ENCODE measurements at regions not wholly inside any gene's neighbourhood (a gene's known extent, or its start where the extent isn't known, plus 50 kb on each side); places are given as distances from the start of the nearest gene placed in this dataset.

DNA sequence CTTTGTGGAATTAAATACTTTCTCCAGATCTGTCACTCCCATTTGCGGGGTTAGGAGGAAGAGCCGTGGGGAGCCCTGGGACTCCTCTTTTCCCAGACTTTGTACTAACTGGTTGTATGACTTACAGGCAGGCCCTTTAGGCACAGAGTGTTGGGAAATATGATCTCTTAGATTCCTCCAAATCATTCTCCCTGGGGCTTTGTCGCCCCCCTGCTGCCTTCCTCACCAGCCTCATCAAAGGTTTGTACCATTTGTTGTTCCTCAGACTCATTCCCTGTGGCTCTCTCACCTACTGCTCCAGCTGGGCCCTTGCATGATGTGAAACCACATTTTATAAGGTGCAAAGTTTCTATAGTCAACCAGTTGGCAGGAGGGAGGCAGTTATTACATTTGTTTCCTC, 56.4 kb downstream of the CRYGS start:
- POLR2A ChIA-PET = no interaction called here
- no peaks in the 10 kb centered on the region for H3K27me3 Mint-ChIP-seq
- no peak for DNase-seq
- CTCF ChIA-PET = no interaction called here
- no peaks in the 10 kb centered on the region for H3K9me3 Mint-ChIP-seq
- no peaks in the 10 kb centered on the region for H3K36me3 Mint-ChIP-seq (ENCODE audit: low read depth)
- no peaks in the 10 kb centered on the region for H3K4me1 Mint-ChIP-seq
- H3K4me3 Mint-ChIP-seq = no peak overlapping the region
- no peak overlapping the region for H3K27ac Mint-ChIP-seq

DNA sequence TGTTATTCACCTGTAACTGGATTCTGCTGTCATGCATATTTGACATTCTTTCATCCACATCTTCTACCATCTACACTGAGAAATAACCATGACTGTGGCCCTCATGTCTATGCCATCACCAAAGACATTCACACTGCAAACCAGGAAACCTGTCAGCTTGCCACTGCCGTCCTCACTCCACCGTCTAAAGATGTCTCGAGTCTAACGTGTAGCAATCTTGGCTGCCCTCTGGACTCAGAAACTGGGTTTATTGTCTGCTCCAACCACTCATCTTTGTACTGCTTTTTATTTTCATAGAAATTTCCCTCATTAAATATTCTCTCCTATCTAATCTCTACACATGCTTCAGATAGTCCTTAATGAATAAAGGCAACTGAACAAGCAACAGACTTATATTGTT, 57.1 kb downstream of the CRYGS start:
- no peaks in the 10 kb centered on the region for H3K4me1 Mint-ChIP-seq
- POLR2A ChIA-PET = no interaction called here
- no peak overlapping the region for H3K4me3 Mint-ChIP-seq
- H3K27ac Mint-ChIP-seq = no peak overlapping the region
- H3K27me3 Mint-ChIP-seq = peaks cover 3% of the 10 kb centered on the region
- H3K36me3 Mint-ChIP-seq (ENCODE audit: low read depth) = no peaks in the 10 kb centered on the region
- no peaks in the 10 kb centered on the region for H3K9me3 Mint-ChIP-seq
- CTCF ChIA-PET = no interaction called here
- no peak for DNase-seq

DNA sequence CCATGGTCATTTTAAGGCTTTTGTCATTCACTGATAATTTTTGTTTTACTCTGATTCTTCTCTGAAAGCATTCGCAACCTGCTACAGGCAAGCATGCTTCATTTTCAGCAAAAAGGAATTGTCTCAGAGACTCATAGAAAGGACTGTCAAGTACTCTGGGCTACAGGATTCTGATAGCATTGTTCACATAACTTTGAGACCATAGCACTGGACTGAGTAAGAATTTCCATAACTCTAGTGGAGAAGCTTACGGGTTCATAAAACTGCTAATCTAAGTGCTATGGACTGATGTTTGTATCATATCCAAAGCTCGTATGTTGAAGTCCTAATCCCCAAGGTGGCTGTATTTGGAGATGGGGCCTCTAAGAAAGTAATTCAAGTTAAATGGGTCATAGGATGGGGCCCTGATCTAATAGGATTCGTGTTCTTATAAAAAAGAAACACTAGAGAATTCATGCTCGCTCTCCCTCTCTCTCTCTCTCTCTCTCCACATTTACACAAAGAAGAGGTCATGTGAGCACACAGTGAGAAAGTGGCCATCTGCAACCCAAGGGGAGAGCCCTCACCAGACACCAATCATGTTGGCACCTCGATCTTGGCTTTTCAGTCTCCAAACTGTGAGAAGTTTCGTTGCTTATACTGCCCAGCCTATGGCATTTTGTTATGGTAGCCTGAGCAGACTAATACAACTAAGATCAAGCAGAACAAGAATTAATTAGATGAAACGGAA, 60.4 kb downstream of the CRYGS start:
- ChIA-PET CTCF (no interaction called here), POLR2A (no interaction called here)
- Mint-ChIP-seq H3K27me3 (peaks cover 3% of the 10 kb centered on the region), H3K9me3 (no peaks in the 10 kb centered on the region), H3K36me3 (ENCODE audit: low read depth) (no peaks in the 10 kb centered on the region), H3K4me3 (no peak overlapping the region), H3K27ac (no peak overlapping the region), H3K4me1 (peaks cover 2% of the 10 kb centered on the region)
- no peak for DNase-seq

DNA sequence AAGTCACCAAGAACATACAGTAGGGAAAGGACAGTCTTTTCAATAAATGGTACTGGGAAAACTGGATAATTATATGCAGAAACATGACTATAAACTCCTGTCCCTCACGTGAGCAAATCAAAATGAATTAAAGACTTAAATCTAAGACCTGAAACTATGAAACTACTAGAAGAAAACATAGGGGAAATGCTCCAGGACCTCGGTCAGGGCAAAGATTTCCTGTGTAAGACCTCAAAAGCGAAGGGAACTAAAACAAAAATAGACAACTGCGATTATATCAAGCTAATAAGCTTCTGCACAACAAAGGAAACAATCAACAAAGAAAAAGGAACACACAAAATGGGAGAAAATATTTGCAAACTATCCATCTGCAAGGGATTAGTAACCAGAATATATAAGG, 62.7 kb downstream of the CRYGS start:
- Mint-ChIP-seq H3K9me3 (no peaks in the 10 kb centered on the region), H3K27me3 (peaks cover 3% of the 10 kb centered on the region), H3K4me3 (no peak overlapping the region), H3K36me3 (ENCODE audit: low read depth) (no peaks in the 10 kb centered on the region), H3K4me1 (peaks cover 2% of the 10 kb centered on the region), H3K27ac (no peak overlapping the region)
- ChIA-PET CTCF (interaction anchor here (0.6 kb wide), 1 partner anchor 602 kb away, joined by 3 read pairs; no protein-coding TSS in a partner anchor), POLR2A (no interaction called here)
- DNase-seq = no peak

DNA sequence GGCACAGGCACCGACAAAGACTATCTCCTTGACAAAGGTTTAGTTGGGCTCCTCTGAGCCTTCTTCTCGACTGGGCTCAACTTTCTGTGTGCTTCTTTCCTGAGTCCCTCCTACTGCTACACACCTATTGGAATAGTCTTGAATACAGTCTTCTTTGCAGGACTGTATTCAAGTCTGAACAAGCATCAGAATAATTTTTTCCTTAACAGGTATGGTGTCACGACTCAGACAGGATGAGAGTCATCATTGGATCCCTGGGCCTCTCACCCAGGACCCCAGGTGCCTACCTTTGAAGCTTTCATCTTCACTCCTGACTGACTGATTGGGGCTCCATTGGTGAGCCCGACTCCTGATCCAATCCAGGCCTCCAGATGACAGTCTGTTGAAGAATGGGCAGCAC, 66.3 kb downstream of the CRYGS start:
- ChIA-PET CTCF (no interaction called here), POLR2A (no interaction called here)
- Mint-ChIP-seq H3K36me3 (ENCODE audit: low read depth) (no peaks in the 10 kb centered on the region), H3K4me1 (peaks cover 5% of the 10 kb centered on the region), H3K4me3 (no peak overlapping the region), H3K27ac (no peak overlapping the region), H3K27me3 (peaks cover 3% of the 10 kb centered on the region), H3K9me3 (no peaks in the 10 kb centered on the region)
- DNase-seq = no peak

DNA sequence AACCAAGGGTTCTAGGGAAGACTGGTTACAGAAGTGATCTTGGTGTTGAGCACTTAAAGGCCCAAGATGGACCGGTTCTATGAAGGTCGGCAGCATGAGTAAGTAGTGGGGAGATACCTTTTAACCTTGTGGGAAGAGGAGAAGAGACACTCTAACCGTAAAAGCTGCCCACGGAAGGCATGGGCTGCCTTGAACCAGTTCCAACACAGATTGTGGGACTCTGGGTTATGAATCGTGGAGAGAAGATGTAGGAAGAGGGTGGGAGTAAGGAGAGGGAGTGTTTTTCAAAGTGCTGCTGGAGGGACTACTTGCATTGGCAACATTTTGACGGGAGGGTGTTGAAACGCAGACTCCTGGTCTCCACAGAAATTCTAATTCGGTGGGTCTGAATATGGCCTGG, 67.1 kb downstream of the CRYGS start:
- DNase-seq = no peak
- Mint-ChIP-seq H3K9me3 (no peaks in the 10 kb centered on the region), H3K4me1 (peaks cover 5% of the 10 kb centered on the region), H3K27ac (no peak overlapping the region), H3K27me3 (no peaks in the 10 kb centered on the region), H3K36me3 (ENCODE audit: low read depth) (no peaks in the 10 kb centered on the region), H3K4me3 (no peak overlapping the region)
- ChIA-PET POLR2A (no interaction called here), CTCF (interaction anchor here (0.9 kb wide), 1 partner anchor 63 kb away, joined by 4 read pairs; no protein-coding TSS in a partner anchor)

DNA sequence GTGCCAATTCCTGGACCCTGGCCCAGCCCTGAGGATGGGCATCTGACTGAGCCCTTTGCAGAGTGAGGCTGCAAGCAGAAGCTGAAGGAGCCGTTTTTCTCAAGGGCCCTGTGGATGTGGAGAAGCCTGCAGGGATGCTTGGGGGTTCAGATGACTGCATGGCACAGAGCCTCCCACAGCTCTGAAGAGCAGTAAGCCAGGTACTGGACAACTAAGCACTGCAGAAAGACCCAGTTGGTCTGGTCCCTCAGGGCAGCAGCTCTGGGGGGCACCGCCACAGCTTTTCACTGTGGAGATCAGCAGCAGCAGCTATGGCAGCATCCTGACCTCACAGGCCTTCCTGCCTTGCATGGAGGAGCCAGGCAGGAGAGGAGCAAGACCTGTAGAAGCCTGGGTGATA, 67.6 kb downstream of the CRYGS start:
- ChIA-PET CTCF (interaction anchor here (0.9 kb wide), 1 partner anchor 64 kb away, joined by 4 read pairs; no protein-coding TSS in a partner anchor), POLR2A (no interaction called here)
- H3K36me3 Mint-ChIP-seq (ENCODE audit: low read depth) = no peaks in the 10 kb centered on the region
- no peak overlapping the region for H3K27ac Mint-ChIP-seq
- no peak for DNase-seq
- peaks cover 3% of the 10 kb centered on the region for H3K4me1 Mint-ChIP-seq
- H3K9me3 Mint-ChIP-seq = no peaks in the 10 kb centered on the region
- H3K27me3 Mint-ChIP-seq = no peaks in the 10 kb centered on the region
- no peak overlapping the region for H3K4me3 Mint-ChIP-seq

DNA sequence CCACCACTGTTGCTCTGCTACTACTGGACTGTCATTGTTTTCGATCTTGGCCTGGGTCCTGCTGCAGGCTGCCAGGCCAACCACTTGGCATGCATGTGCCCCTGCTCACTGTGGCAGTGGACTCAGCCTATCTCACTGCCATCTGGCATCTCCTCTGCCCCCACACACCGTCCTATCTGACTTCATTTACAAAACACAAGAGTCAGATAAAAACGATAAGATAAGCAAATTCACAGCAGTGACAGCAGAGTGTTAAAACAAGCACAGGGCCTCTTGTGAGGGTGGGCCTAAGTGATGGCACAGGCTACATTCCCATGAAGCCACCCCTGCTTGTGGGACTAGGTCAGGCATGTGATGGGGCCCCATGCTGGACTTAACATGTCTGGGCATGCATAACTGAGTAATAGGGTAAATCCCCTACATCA, 68.1 kb downstream of the CRYGS start:
- no peak overlapping the region for H3K4me3 Mint-ChIP-seq
- H3K36me3 Mint-ChIP-seq (ENCODE audit: low read depth) = no peaks in the 10 kb centered on the region
- peaks cover 2% of the 10 kb centered on the region for H3K4me1 Mint-ChIP-seq
- H3K9me3 Mint-ChIP-seq = no peaks in the 10 kb centered on the region
- H3K27ac Mint-ChIP-seq = no peak overlapping the region
- ChIA-PET CTCF (interaction anchor here (0.9 kb wide), 1 partner anchor 64 kb away, joined by 4 read pairs; no protein-coding TSS in a partner anchor), POLR2A (no interaction called here)
- no peaks in the 10 kb centered on the region for H3K27me3 Mint-ChIP-seq
- no peak for DNase-seq

DNA sequence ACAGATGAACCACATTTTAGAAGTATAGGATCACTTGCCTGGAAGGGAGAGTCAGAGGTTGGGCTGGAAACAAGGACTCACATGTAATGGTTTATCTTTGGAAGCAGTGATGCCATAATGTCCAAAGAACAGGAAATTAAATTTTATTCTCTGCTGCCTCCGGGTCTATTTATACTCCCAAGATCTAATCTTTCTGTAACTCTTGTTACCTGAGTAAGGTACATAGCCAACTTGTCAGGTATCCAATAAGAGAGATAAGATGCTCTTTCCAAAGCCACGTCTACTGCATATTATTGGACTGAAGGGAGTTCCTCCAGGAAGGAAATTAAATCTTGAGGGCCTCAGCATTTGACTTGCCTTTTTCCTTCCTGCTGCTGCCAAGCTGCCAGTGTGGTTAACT, 71.0 kb downstream of the CRYGS start:
- Mint-ChIP-seq H3K27ac (no peak overlapping the region), H3K4me3 (no peak overlapping the region), H3K36me3 (ENCODE audit: low read depth) (no peaks in the 10 kb centered on the region), H3K4me1 (peaks cover 2% of the 10 kb centered on the region), H3K9me3 (no peaks in the 10 kb centered on the region), H3K27me3 (no peaks in the 10 kb centered on the region)
- POLR2A ChIA-PET = no interaction called here
- DNase-seq = no peak
- CTCF ChIA-PET = no interaction called here

DNA sequence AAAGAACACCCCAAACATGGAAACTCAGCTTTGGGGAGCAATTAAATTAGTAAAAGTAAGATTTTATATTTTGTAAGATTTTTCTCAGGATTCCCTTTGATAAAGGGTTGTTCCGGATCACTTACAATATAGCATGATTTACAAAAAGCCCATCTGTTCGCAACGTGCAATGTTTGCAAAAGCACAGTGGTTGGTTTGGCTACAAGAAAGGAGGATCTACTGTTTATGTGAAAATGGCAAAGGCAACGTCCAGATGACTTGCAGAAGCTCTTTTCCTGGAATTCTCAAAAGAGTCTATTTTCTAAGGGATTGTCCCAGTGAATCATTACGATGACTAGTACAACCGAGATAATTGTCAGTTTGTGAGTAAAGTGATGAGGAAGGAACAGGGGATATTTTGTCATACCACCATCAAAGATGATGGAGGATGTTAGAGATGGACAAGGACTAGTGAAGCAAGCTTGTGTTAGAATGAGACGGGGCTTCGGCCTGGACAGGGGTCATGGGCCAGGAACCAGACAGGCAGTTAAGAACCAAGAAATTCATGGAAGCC, 71.6 kb downstream of the CRYGS start:
- Mint-ChIP-seq H3K4me3 (no peak overlapping the region), H3K27ac (no peak overlapping the region)
- CTCF ChIA-PET = interaction anchor here (1.3 kb wide), 1 partner anchor 68 kb away, joined by 3 read pairs; no protein-coding TSS in a partner anchor

DNA sequence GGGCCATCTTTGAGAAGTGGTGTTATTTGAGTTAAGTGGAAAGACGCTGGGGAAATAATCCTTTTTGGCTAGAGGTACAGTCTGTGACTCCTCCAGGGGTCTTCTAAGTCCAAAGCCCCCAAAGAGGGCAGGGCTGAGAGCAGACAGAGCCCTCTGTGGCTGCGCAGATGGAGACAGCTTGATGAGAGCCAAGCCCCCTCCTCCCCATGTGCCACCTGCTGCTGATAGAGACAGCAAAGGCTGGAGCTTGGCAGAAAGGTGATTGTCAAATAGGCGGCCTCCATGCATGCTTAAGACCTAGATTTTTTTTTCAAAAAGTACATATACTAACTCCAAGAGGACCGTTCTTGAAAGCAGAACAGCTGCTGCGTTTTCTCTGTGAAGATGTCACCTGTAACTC, 72.4 kb downstream of the CRYGS start:
- Mint-ChIP-seq H3K9me3 (no peaks in the 10 kb centered on the region), H3K4me3 (no peak overlapping the region), H3K4me1 (peaks cover 2% of the 10 kb centered on the region), H3K27ac (no peak overlapping the region), H3K36me3 (ENCODE audit: low read depth) (no peaks in the 10 kb centered on the region), H3K27me3 (no peaks in the 10 kb centered on the region)
- POLR2A ChIA-PET = no interaction called here
- CTCF ChIA-PET = interaction anchor here (1.2 to 1.3 kb wide), 2 partner anchors 69 to 146 kb away, joined by 3 read pairs; no protein-coding TSS in a partner anchor
- DNase-seq = no peak

More for the DNA sequence above, 71.6 kb downstream of the CRYGS start:
- no peak for DNase-seq
- Mint-ChIP-seq H3K4me1 (peaks cover 2% of the 10 kb centered on the region), H3K9me3 (no peaks in the 10 kb centered on the region), H3K27me3 (no peaks in the 10 kb centered on the region), H3K36me3 (ENCODE audit: low read depth) (no peaks in the 10 kb centered on the region)
- POLR2A ChIA-PET = no interaction called here

DNA sequence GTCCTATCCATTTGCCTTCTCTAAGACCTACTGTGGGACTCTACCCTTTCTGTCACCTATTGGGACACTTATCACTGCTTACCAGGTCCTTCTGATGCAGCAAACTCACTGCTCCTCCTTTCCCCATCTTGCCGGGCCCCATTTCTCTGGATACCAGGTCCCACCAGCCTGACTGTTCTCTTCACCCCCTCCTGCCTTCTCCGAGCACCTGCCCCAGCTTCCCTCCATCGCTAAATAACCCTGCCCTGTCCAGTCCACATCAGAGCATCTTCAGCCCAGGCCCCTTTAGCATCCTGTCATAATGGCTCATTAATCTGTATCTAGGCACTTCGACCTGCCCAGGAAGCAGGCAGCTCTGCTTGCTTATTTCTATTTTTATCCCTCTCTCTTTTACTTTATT, 74.7 kb downstream of the CRYGS start:
- POLR2A ChIA-PET = no interaction called here
- no peak for DNase-seq
- Mint-ChIP-seq H3K27me3 (no peaks in the 10 kb centered on the region), H3K4me1 (no peaks in the 10 kb centered on the region), H3K36me3 (ENCODE audit: low read depth) (no peaks in the 10 kb centered on the region), H3K9me3 (no peaks in the 10 kb centered on the region), H3K4me3 (no peak overlapping the region), H3K27ac (no peak overlapping the region)
- CTCF ChIA-PET = no interaction called here

DNA sequence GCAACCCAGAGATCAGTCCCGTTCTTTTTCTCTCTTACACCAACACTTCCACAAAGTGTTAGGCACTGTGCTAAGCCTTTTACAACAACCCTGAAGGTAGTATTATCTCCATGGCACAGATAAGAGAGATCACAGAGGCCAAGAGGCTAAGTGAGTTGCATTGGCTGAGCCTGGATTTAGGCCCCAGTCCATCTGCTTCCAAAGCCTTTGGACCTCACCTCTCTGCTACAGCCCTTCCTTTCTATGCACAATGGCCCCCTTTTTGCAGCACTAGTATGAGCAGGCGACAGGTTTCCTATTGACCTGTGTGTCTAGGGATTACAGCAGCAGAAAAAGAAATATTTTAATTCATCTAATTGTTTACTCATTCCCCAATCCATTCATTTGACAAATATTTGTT, 76.2 kb downstream of the CRYGS start:
- POLR2A ChIA-PET = no interaction called here
- Mint-ChIP-seq H3K27me3 (no peaks in the 10 kb centered on the region), H3K9me3 (no peaks in the 10 kb centered on the region), H3K27ac (no peak overlapping the region), H3K36me3 (ENCODE audit: low read depth) (no peaks in the 10 kb centered on the region), H3K4me3 (no peak overlapping the region), H3K4me1 (no peaks in the 10 kb centered on the region)
- no peak for DNase-seq
- CTCF ChIA-PET = no interaction called here

DNA sequence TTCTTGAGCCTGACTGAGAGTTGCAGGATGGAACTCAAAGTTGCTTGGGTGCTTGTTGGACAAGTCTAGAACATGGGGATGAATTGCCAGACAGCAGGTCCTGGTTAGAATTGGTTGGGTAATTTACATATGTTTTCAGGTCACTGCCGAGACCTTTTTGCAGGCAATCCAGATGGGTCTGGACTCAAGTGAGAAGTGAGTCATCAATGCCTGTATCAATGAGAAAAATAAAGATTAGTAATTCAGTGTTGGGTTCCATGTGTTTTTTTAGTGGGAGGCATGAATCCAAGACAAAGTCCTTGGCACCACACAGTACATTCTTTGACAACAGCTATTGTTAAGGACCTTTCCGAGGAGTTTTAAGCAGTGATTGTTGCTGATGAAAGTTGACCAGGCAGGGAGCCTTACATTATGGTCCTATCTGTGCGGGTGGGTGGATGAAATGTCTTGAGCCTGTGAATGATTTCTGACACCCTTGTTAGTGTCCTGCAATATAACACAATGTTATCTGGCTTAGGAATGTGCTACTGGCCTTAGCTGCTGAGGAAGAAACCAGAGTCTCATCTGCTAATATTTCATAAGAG, 77.7 kb downstream of the CRYGS start:
- CTCF ChIA-PET = no interaction called here
- H3K27me3 Mint-ChIP-seq = no peaks in the 10 kb centered on the region

More for the DNA sequence above, 77.7 kb downstream of the CRYGS start:
- DNase-seq = no peak
- Mint-ChIP-seq H3K4me1 (no peaks in the 10 kb centered on the region), H3K4me3 (no peak overlapping the region), H3K36me3 (ENCODE audit: low read depth) (no peaks in the 10 kb centered on the region), H3K9me3 (no peaks in the 10 kb centered on the region), H3K27ac (no peak overlapping the region)
- POLR2A ChIA-PET = no interaction called here
